ENCODE measurements at regions not wholly inside any gene's neighbourhood (a gene's known extent, or its start where the extent isn't known, plus 50 kb on each side); places are given as distances from the start of the nearest gene placed in this dataset.

DNA sequence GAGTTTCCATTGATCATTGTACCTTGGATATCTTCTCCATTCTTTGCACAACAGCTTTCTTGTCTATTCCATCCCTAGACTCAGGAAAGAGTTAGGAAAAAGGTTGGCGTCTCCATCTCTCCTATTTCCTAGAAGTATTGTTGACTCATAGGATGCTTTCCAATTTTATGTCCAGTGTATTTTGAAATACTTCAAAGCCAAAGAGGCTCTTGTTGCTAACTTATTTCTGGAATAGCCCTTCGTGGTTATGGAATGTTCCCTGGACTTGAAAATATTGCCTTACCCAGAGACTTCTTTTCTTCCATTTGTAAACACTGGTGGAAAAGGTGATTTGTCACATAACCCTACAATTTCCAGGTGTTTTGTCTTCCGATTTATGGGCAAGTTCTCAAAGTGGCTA is 402.3 kb upstream of the ZNF608 start:
- TF ChIP-seq, protein P1, sequence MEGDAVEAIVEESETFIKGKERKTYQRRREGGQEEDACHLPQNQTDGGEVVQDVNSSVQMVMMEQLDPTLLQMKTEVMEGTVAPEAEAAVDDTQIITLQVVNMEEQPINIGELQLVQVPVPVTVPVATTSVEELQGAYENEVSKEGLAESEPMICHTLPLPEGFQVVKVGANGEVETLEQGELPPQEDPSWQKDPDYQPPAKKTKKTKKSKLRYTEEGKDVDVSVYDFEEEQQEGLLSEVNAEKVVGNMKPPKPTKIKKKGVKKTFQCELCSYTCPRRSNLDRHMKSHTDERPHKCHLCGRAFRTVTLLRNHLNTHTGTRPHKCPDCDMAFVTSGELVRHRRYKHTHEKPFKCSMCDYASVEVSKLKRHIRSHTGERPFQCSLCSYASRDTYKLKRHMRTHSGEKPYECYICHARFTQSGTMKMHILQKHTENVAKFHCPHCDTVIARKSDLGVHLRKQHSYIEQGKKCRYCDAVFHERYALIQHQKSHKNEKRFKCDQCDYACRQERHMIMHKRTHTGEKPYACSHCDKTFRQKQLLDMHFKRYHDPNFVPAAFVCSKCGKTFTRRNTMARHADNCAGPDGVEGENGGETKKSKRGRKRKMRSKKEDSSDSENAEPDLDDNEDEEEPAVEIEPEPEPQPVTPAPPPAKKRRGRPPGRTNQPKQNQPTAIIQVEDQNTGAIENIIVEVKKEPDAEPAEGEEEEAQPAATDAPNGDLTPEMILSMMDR (IDR thresholded peaks at IDR 0.05), result no peak
- TF ChIP-seq POLR2A (IDR thresholded peaks at IDR 0.05), result no peak

Measured in lower leg skin (tissue), 3 donors.